OCI-LY7 (cell line): ENCODE measurements at regions not wholly inside any gene's neighbourhood (a gene's known extent, or its start where the extent isn't known, plus 50 kb on each side); places are given as distances from the start of the nearest gene placed in this dataset.

ENCODE experiments used
- BruUV-seq: library from RNA; stranded (reverse); fragments of 400-500 nt; replicated peaks from 2 replicates; lab custom pipeline; 2021; lab: Mats Ljungman, UMichigan
- CTCF ChIA-PET: fragments of 300-600 bp; sonication (Branson Sonifier 250); formaldehyde crosslinking; loops from one replicate; lab custom pipeline; 2022; ENCODE audit warnings: antibody characterized with exemption; ENCODE audit not compliant: unreplicated experiment; lab: Charles Lee
- POLR2A ChIA-PET: fragments of 300-600 bp; sonication (Branson Sonifier 250); formaldehyde crosslinking; loops from one replicate; lab custom pipeline; 2022; ENCODE audit warnings: antibody characterized with exemption; lab: Charles Lee
- DNase-seq: peaks from one replicate; pipeline ENCODE4 v3.0.0-alpha.2; 2015; ENCODE audit warnings: low spot score
- H2AFZ ChIP-seq: fragments of 200-600 bp; sonication (generic), shearing (Covaris generic); 2 replicates; pipeline ENCODE4 v1.6.1; 2014; ENCODE audit warnings: mild to moderate bottlenecking, antibody characterized with exemption, low read length, moderate library complexity
- H3K27ac ChIP-seq: fragments of 200-600 bp; sonication (generic); 2 replicates; pipeline ENCODE4 v1.5.1; 2014; ENCODE audit warnings: mixed run types, low read depth, mild to moderate bottlenecking, moderate library complexity, low read length, inconsistent platforms; ENCODE audit not compliant: poor library complexity, severe bottlenecking
- H3K36me3 ChIP-seq: fragments of 200-600 bp; sonication (generic); 2 replicates; pipeline ENCODE4 v1.6.1; 2014; ENCODE audit warnings: mild to moderate bottlenecking, antibody characterized with exemption, low read length, moderate library complexity, mixed read lengths; ENCODE audit not compliant: insufficient read depth
- H3K4me1 ChIP-seq: fragments of 200-600 bp; sonication (generic); 2 replicates; pipeline ENCODE4 v1.5.1; 2014; ENCODE audit warnings: mild to moderate bottlenecking, low read length; ENCODE audit not compliant: insufficient read depth, poor library complexity, severe bottlenecking
- H3K4me2 ChIP-seq: fragments of 200-600 bp; sonication (generic); 2 replicates; pipeline ENCODE4 v1.6.1; 2014; ENCODE audit warnings: mild to moderate bottlenecking, low read length
- H3K4me3 ChIP-seq: fragments of 200-600 bp; sonication (generic); 2 replicates; pipeline ENCODE4 v1.5.1; 2014; ENCODE audit warnings: mild to moderate bottlenecking, low read depth, low read length; ENCODE audit not compliant: poor library complexity, severe bottlenecking
- H3K79me2 ChIP-seq: fragments of 200-600 bp; sonication (generic); 2 replicates; pipeline ENCODE4 v1.6.1; 2016; ENCODE audit warnings: low read depth, mild to moderate bottlenecking, low read length, moderate library complexity, mixed read lengths; ENCODE audit not compliant: insufficient read depth
- H3K9me2 ChIP-seq: fragments of 200-600 bp; sonication (generic); 2 replicates; pipeline ENCODE4 v1.6.1; 2016; ENCODE audit warnings: mild to moderate bottlenecking, low read length, mixed read lengths; ENCODE audit not compliant: insufficient read depth
- H3K9me3 ChIP-seq: fragments of 200-600 bp; sonication (generic); 2 replicates; pipeline ENCODE4 v1.6.1; 2014; ENCODE audit warnings: mild to moderate bottlenecking, mixed run types, low read length, mixed read lengths
- H4K20me1 ChIP-seq: fragments of 200-600 bp; sonication (generic); 2 replicates; pipeline ENCODE4 v1.6.1; 2014; ENCODE audit warnings: mild to moderate bottlenecking, antibody characterized with exemption, low read length, moderate library complexity, mixed read lengths; ENCODE audit not compliant: insufficient read depth
- CTCF ChIP-seq: fragments of 200-600 bp; sonication (generic); conservative IDR thresholded peaks from 2 replicates; pipeline ENCODE4 v1.5.1; 2014; ENCODE audit warnings: mild to moderate bottlenecking, antibody characterized with exemption, low read length, moderate library complexity, mixed read lengths
- EZH2phosphoT487 ChIP-seq: fragments of 200-600 bp; sonication (generic); IDR thresholded peaks from 2 replicates; pipeline ENCODE4 v1.6.1; 2018; ENCODE audit warnings: low read depth, borderline replicate concordance, mild to moderate bottlenecking, mixed run types, antibody characterized with exemption, low read length, moderate library complexity, mixed read lengths
- intact Hi-C: fragments of 100-400 bp; cut with micrococcal nuclease; formaldehyde crosslinking; loops from one replicate; pipeline ENCODE4 v1.10.0; 2022; ENCODE audit not compliant: unreplicated experiment

GRCh38 chr2:181122601-181123000 lies 142.2 kb downstream of the UBE2E3 start:
- ChIA-PET CTCF (no interaction called here), POLR2A (interaction anchor here (0.8 to 1.4 kb wide), 5 partner anchors 9 to 107 kb away, joined by 3 to 5 read pairs (median 4); no protein-coding TSS in a partner anchor)
- Histone ChIP-seq H3K36me3 (no peaks in the 10 kb centered on the region), H3K9me3 (no peaks in the 10 kb centered on the region), H4K20me1 (no peaks in the 10 kb centered on the region), H3K27ac (no peak overlapping the region), H3K4me2 (no peak overlapping the region), H3K4me1 (no peaks in the 10 kb centered on the region), H3K9me2 (no peaks in the 10 kb centered on the region), H3K79me2 (no peaks in the 10 kb centered on the region), H3K4me3 (no peak overlapping the region), H2AFZ (no peak overlapping the region)
- no TSS peak for BruUV-seq
- TF ChIP-seq EZH2phosphoT487 = no peak
- no peak for TF ChIP-seq CTCF
- DNase-seq = no peak
- intact Hi-C loops = no loop called here

GRCh38 chr2:181123798-181124231 lies 143.4 kb downstream of the UBE2E3 start:
- TF ChIP-seq EZH2phosphoT487 = no peak
- no peak for TF ChIP-seq CTCF
- Histone ChIP-seq H3K9me3 (no peaks in the 10 kb centered on the region), H3K4me2 (no peak overlapping the region), H3K4me1 (no peaks in the 10 kb centered on the region), H3K9me2 (no peaks in the 10 kb centered on the region), H3K36me3 (no peaks in the 10 kb centered on the region), H2AFZ (no peak overlapping the region; the same call in 1 of the 2 replicates), H3K4me3 (no peak overlapping the region), H3K79me2 (no peaks in the 10 kb centered on the region), H3K27ac (no peak overlapping the region), H4K20me1 (no peaks in the 10 kb centered on the region)
- BruUV-seq = no TSS peak
- intact Hi-C loops = no loop called here
- POLR2A ChIA-PET = interaction anchor here (0.7 kb wide), 1 partner anchor 16 kb away, joined by 3 read pairs; no protein-coding TSS in a partner anchor
- CTCF ChIA-PET = no interaction called here
- DNase-seq = peak; percentile 4

- TF ChIP-seq EZH2phosphoT487 (no peak), CTCF (no peak)
- Histone ChIP-seq H3K9me2 (no peaks in the 10 kb centered on the region), H3K36me3 (no peaks in the 10 kb centered on the region), H3K4me2 (no peak overlapping the region), H3K9me3 (no peaks in the 10 kb centered on the region), H3K4me1 (no peaks in the 10 kb centered on the region), H4K20me1 (no peaks in the 10 kb centered on the region), H3K79me2 (no peaks in the 10 kb centered on the region), H2AFZ (no peak overlapping the region), H3K27ac (no peak overlapping the region), H3K4me3 (no peak overlapping the region)
- ChIA-PET CTCF (no interaction called here), POLR2A (interaction anchor here (0.6 to 0.9 kb wide), 3 partner anchors 12 to 180 kb away, joined by 3 read pairs; no protein-coding TSS in a partner anchor)
- intact Hi-C loops = no loop called here
- no peak for DNase-seq
- no TSS peak for BruUV-seq
Observed at GRCh38 chr2:181124497-181124896, 144.1 kb downstream of the UBE2E3 start.
